Cerebellar cortex (tissue), 1 donor: ENCODE measurements at regions not wholly inside any gene's neighbourhood (a gene's known extent, or its start where the extent isn't known, plus 50 kb on each side); places are given as distances from the start of the nearest gene placed in this dataset.

Experiments
- DNase-seq: peaks from one replicate; pipeline ENCODE4 v3.0.0-alpha.2; 2015; ENCODE audit warnings: low spot score

GRCh38 chr7:17521437-17521836 lies 223.0 kb downstream of the AHR start:
- no peak for DNase-seq

- no peak for DNase-seq
Observed at GRCh38 chr7:17523813-17524739, 225.6 kb downstream of the AHR start.

- DNase-seq: no peak
Observed at GRCh38 chr7:17524746-17525145, 226.3 kb downstream of the AHR start.

GRCh38 chr7:17526621-17527020 lies 228.2 kb downstream of the AHR start:
- DNase-seq: no peak

GRCh38 chr7:17528636-17529035 lies 230.2 kb downstream of the AHR start:
- no peak for DNase-seq

- DNase-seq: no peak
Observed at GRCh38 chr7:17530244-17530643, 231.8 kb downstream of the AHR start.

- DNase-seq: no peak
Observed at GRCh38 chr7:17530741-17531421, 232.4 kb downstream of the AHR start.

- no peak for DNase-seq
Observed at GRCh38 chr7:17532861-17533404, 234.5 kb downstream of the AHR start.

- DNase-seq: no peak
Observed at GRCh38 chr7:17534348-17534747, 235.9 kb downstream of the AHR start.

- no peak for DNase-seq
Observed at GRCh38 chr7:17535776-17536175, 237.3 kb downstream of the AHR start.

- DNase-seq: no peak
Observed at GRCh38 chr7:17544401-17544800, 245.9 kb downstream of the AHR start.

- DNase-seq: no peak
Observed at GRCh38 chr7:17545348-17545747, 246.9 kb downstream of the AHR start.

GRCh38 chr7:17546189-17546588 lies 247.7 kb downstream of the AHR start:
- no peak for DNase-seq

- no peak for DNase-seq
Observed at GRCh38 chr7:17546592-17546991, 248.1 kb downstream of the AHR start.

- DNase-seq: no peak
Observed at GRCh38 chr7:17548014-17548653, 249.7 kb downstream of the AHR start.

- DNase-seq: no peak
Observed at GRCh38 chr7:17549406-17549805, 251.0 kb downstream of the AHR start.

GRCh38 chr7:17552373-17552772 lies 253.9 kb downstream of the AHR start:
- no peak for DNase-seq

- no peak for DNase-seq
Observed at GRCh38 chr7:17552952-17553351, 254.5 kb downstream of the AHR start.

GRCh38 chr7:17554341-17555015 lies 256.0 kb downstream of the AHR start:
- no peak for DNase-seq

- no peak for DNase-seq
Observed at GRCh38 chr7:17556247-17556956, 257.9 kb downstream of the AHR start.

GRCh38 chr7:17557251-17557671 lies 258.8 kb downstream of the AHR start:
- DNase-seq: no peak
